HepG2 (cell line): ENCODE measurements at regions not wholly inside any gene's neighbourhood (a gene's known extent, or its start where the extent isn't known, plus 50 kb on each side); places are given as distances from the start of the nearest gene placed in this dataset.
"Not testable (repeated sequence)": the region's sequence is repeated elsewhere in the genome, so short reads cannot be mapped to it uniquely, and the experiment has no call there.

ENCODE experiments used
- ATAC-seq: fragments of 200-7000 bp; cut with Tn5 transposase; 3 replicates; pipeline ENCODE4 v1.9.1; 2020; ENCODE audit warnings: mild to moderate bottlenecking, moderate library complexity
- BruUV-seq: library from RNA; stranded (reverse); fragments of 400-500 nt; replicated peaks from 2 replicates; lab custom pipeline; 2021; lab: Mats Ljungman, UMichigan
- CTCF ChIA-PET: fragments of 300-600 bp; formaldehyde crosslinking; extraction: SDS; loops from one replicate; lab custom pipeline; 2021; ENCODE audit warnings: low total read pairs, inconsistent platforms, low intra/inter-chr PET ratio; lab: Yijun Ruan, JAX
- POLR2A ChIA-PET: fragments of 350-600 bp; sonication (Branson Sonifier 250); formaldehyde crosslinking; loops from one replicate; lab custom pipeline; 2020; ENCODE audit warnings: antibody characterized with exemption, inconsistent platforms; lab: Yijun Ruan, JAX
- DNase-seq: peaks from one replicate; pipeline ENCODE4 v3.0.0-alpha.2; 2015; ENCODE audit warnings: low spot score
- FAIRE-seq: peaks from 3 replicates; lab custom pipeline; 2011; peaks lifted over from hg19 to GRCh38; lab: Jason Lieb, UNC
- H2AFZ ChIP-seq: one replicate; pipeline ENCODE4 v1.6.1; 2011; ENCODE audit warnings: low read length, inconsistent platforms
- H3K27ac ChIP-seq: fragments of 300-600 bp; 3 replicates; pipeline ENCODE4 v1.8.0; 2011; ENCODE audit warnings: mixed run types, mild to moderate bottlenecking, mixed read lengths, low read length, inconsistent platforms; ENCODE audit not compliant: insufficient read depth; ENCODE audit errors: extremely low read length
- H3K27me3 ChIP-seq, 2 experiments: fragments of 200-600 bp in 1 of 2; 2 replicates in 1 of 2; 3 replicates in 1 of 2; pipeline versions ENCODE4 v1.6.0 to v1.8.0; 2011; ENCODE audit warnings: low read length in 2 of 2, mild to moderate bottlenecking in 2 of 2, moderate library complexity in 2 of 2, inconsistent platforms in 1 of 2; ENCODE audit not compliant: insufficient read depth in 2 of 2, control insufficient read depth in 1 of 2
- H3K36me3 ChIP-seq, 2 experiments: fragments of 200-600 bp in 1 of 2; replicated peaks in 1 of 2; 2 replicates in 1 of 2; 3 replicates in 1 of 2; pipeline versions ENCODE4 v1.5.1 to v1.8.0; 2011; ENCODE audit warnings: low read length in 2 of 2, inconsistent platforms in 1 of 2; ENCODE audit not compliant: insufficient read depth in 2 of 2, control insufficient read depth in 1 of 2
- H3K4me1 ChIP-seq: 2 replicates; pipeline ENCODE4 v1.5.1; 2012; ENCODE audit warnings: low read length, inconsistent platforms; ENCODE audit not compliant: insufficient read depth
- H3K4me2 ChIP-seq: 2 replicates; pipeline ENCODE4 v1.6.0; 2011; ENCODE audit warnings: low read depth, low read length, inconsistent platforms
- H3K4me3 ChIP-seq, 3 experiments: fragments of 200-600 bp in 1 of 3; sonication (generic), shearing (Covaris generic) in 1 of 3; replicated peaks in 1 of 3; 2 replicates each; pipeline ENCODE4 v1.5.1; 2011 to 2016; ENCODE audit warnings: low read length in 3 of 3, inconsistent platforms in 2 of 3, low read depth in 2 of 3, mild to moderate bottlenecking in 2 of 3, control low read depth in 1 of 3, mixed read lengths in 1 of 3; ENCODE audit not compliant: insufficient read depth in 1 of 3
- H3K79me2 ChIP-seq: one replicate; pipeline ENCODE4 v1.6.1; 2011; ENCODE audit warnings: low read length, inconsistent platforms; ENCODE audit not compliant: insufficient read depth
- H3K9ac ChIP-seq: 2 replicates; pipeline ENCODE4 v1.6.0; 2011; ENCODE audit warnings: mild to moderate bottlenecking, low read depth, low read length, inconsistent platforms; ENCODE audit not compliant: insufficient read depth
- H3K9me3 ChIP-seq: 2 replicates; pipeline ENCODE4 v1.5.1; 2012; ENCODE audit warnings: mild to moderate bottlenecking, low read length
- H4K20me1 ChIP-seq: 2 replicates; pipeline ENCODE4 v1.6.0; 2011; ENCODE audit warnings: inconsistent platforms, mild to moderate bottlenecking, low read length, moderate library complexity; ENCODE audit not compliant: insufficient read depth
- AHR ChIP-seq: IDR thresholded peaks from 2 replicates; pipeline ENCODE4 v1.6.1; 2018; ENCODE audit warnings: missing genetic modification reagents, missing compliant biosample characterization
- ATF7-NPFF ChIP-seq: sonication (generic); formaldehyde crosslinking; IDR thresholded peaks from 2 replicates; pipeline ENCODE4 v1.8.1; 2023; ENCODE audit warnings: mild to moderate bottlenecking, low read depth, missing genetic modification reagents, moderate library complexity
- CAMTA2 ChIP-seq: sonication (generic); formaldehyde crosslinking; IDR thresholded peaks from 2 replicates; pipeline ENCODE4 v1.4.0; 2020; ENCODE audit warnings: mild to moderate bottlenecking, missing genetic modification reagents, borderline replicate concordance
- CHD2 ChIP-seq: IDR thresholded peaks from 2 replicates; pipeline ENCODE4 v1.6.1; 2011; ENCODE audit warnings: low read depth, low read length, improper control_type of control experiment
- DBP ChIP-seq: sonication (generic); formaldehyde crosslinking; IDR thresholded peaks from 2 replicates; pipeline ENCODE4 v1.4.0; 2020; ENCODE audit warnings: missing genetic modification reagents; ENCODE audit errors: not compliant biosample characterization
- FOXM1 ChIP-seq: sonication (generic); formaldehyde crosslinking; IDR thresholded peaks from 2 replicates; pipeline ENCODE4 v1.5.0; 2020; ENCODE audit warnings: missing genetic modification reagents
- HDAC1 ChIP-seq: sonication (generic); formaldehyde crosslinking; IDR thresholded peaks from 2 replicates; pipeline ENCODE4 v1.5.1; 2020; ENCODE audit warnings: mild to moderate bottlenecking, missing genetic modification reagents
- HHEX ChIP-seq: IDR thresholded peaks from 2 replicates; pipeline ENCODE4 v1.6.1; 2016; ENCODE audit warnings: control low read depth
- IKZF1 ChIP-seq: fragments of 450-650 bp; IDR thresholded peaks from 2 replicates; pipeline ENCODE4 v1.7.1; 2016
- KLF13 ChIP-seq: sonication (generic); formaldehyde crosslinking; IDR thresholded peaks from 2 replicates; pipeline ENCODE4 v1.4.0; 2020; ENCODE audit warnings: mild to moderate bottlenecking, missing genetic modification reagents
- NFE2 ChIP-seq: sonication (generic); formaldehyde crosslinking; IDR thresholded peaks from 2 replicates; pipeline ENCODE4 v1.4.0; 2020; ENCODE audit warnings: missing genetic modification reagents
- RARA ChIP-seq: IDR thresholded peaks from 2 replicates; pipeline ENCODE4 v1.6.1; 2016; ENCODE audit warnings: missing genetic modification reagents, missing compliant biosample characterization
- TFDP1 ChIP-seq: IDR thresholded peaks from 2 replicates; pipeline ENCODE4 v1.6.1; 2016; ENCODE audit warnings: missing compliant biosample characterization, missing genetic modification reagents, borderline replicate concordance
- ZBTB21 ChIP-seq: sonication (generic); formaldehyde crosslinking; IDR thresholded peaks from 2 replicates; pipeline ENCODE4 v1.4.0; 2020; ENCODE audit warnings: missing genetic modification reagents
- ZNF335 ChIP-seq: sonication (generic); formaldehyde crosslinking; IDR thresholded peaks from 2 replicates; pipeline ENCODE4 v1.4.0; 2020; ENCODE audit warnings: missing genetic modification reagents
- ZNF484 ChIP-seq: sonication (generic); formaldehyde crosslinking; IDR thresholded peaks from 2 replicates; pipeline ENCODE4 v1.5.1; 2020; ENCODE audit warnings: mild to moderate bottlenecking, low read depth, missing genetic modification reagents, borderline replicate concordance
- ZNF572 ChIP-seq: sonication (generic); formaldehyde crosslinking; IDR thresholded peaks from 2 replicates; pipeline ENCODE4 v1.5.1; 2020; ENCODE audit warnings: mild to moderate bottlenecking, missing genetic modification reagents
- ZNF615 ChIP-seq: sonication (generic); formaldehyde crosslinking; IDR thresholded peaks from 2 replicates; pipeline ENCODE4 v1.5.0; 2020; ENCODE audit warnings: mild to moderate bottlenecking, missing genetic modification reagents, borderline replicate concordance
- ZZZ3 ChIP-seq: sonication (generic); formaldehyde crosslinking; IDR thresholded peaks from 2 replicates; pipeline ENCODE4 v1.4.0; 2020; ENCODE audit warnings: missing genetic modification reagents, mild to moderate bottlenecking, borderline replicate concordance
- WGBS: methylation state at CpG from one replicate; pipeline ENCODE4 v1.1.6; 2017; ENCODE audit warnings: low lambda C conversion rate; 5-methylcytosine and 5-hydroxymethylcytosine counted together
- in situ Hi-C: cut with HindIII; loops from 2 replicates; pipeline ENCODE4 v1.10.0; 2017; ENCODE audit warnings: low pct_unique_long_range_greater_than_20kb; ENCODE audit not compliant: extremely low pct_ligation_motif_present
- intact Hi-C: fragments of 100-400 bp; cut with micrococcal nuclease; formaldehyde crosslinking; loops from one replicate; pipeline ENCODE4 v1.10.0; 2022; ENCODE audit not compliant: unreplicated experiment

DNA sequence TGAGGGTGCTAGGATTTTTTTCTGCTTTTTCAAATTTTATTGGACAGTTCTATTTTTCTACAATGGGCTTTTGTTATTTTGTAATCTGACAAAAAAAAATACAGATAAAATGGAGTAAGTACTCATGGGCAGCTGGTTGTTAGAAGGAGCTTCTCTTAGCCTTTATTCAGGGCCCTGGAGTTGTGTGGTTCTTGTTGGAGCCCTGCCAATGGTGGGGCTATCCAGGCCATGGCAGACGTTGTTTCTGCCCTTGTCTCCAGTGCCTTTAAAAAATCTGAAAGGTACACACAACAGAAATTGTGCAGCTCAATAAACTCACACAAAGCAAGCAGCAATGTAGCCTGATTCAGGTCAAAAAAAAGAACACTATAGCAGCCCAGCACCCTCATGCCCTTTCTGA, 153.5 kb upstream of the GALNT2 start (continued):
- TF ChIP-seq NFE2 (CRISPR knock-in tag) (no peak), ZNF335 (CRISPR knock-in tag) (no peak)

DNA sequence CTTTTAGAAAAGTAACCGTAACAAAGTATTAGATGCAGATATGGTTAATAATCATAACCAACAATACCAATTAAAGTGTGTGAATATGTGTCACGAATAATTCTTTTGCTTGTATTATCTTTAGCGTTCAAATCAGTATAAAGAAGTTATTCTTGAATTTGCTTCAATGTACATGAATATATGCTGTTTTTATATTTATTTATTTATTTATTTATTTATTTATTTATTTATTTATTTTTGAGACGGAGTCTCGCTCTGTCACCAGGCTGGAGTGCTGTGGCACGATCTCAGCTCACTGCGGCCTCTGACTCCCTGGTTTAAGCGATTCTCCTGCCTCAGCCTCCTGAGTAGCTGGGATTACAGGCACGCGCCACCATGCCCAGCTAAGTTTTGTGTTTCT, 147.6 kb upstream of the GALNT2 start:
- CTCF ChIA-PET, H2AFZ ChIP-seq: not testable (repeated sequence)

GRCh38 chr1:229920683-229921082, 146.4 kb upstream of the GALNT2 start:
- H2AFZ ChIP-seq = no peak overlapping the region
- H3K27me3 ChIP-seq = peaks cover 0 to 4% of the 10 kb centered on the region in 2 experiments; a peak in 2 of 5 replicates
- H3K9ac ChIP-seq = no peak overlapping the region
- FAIRE-seq (no peak), DNase-seq (no peak), ATAC-seq (no peak)
- H3K36me3 ChIP-seq = no peaks in the 10 kb centered on the region
- no peaks in the 10 kb centered on the region for H3K4me1 ChIP-seq
- no peak overlapping the region for H3K27ac ChIP-seq
- in situ Hi-C loops = no loop called here
- no peaks in the 10 kb centered on the region for H4K20me1 ChIP-seq
- 91% methylated on average over 2 of the region's 2 CpGs for WGBS
- no TSS peak for BruUV-seq
- H3K4me2 ChIP-seq = no peak overlapping the region
- ChIA-PET CTCF (no interaction called here), POLR2A (no interaction called here)
- intact Hi-C loops = no loop called here
- no peak overlapping the region for H3K4me3 ChIP-seq
- H3K9me3 ChIP-seq = no peaks in the 10 kb centered on the region
- H3K79me2 ChIP-seq = no peaks in the 10 kb centered on the region
- TF ChIP-seq HHEX (CRISPR knock-in tag) (no peak), ZNF615 (CRISPR knock-in tag) (no peak), KLF13 (CRISPR knock-in tag) (no peak), ZNF484 (no peak), RARA (CRISPR knock-in tag) (no peak), ZNF335 (CRISPR knock-in tag) (no peak), AHR (no peak), ATF7-NPFF (CRISPR knock-in tag) (no peak), CHD2 (no peak), ZBTB21 (CRISPR knock-in tag) (no peak), HDAC1 (CRISPR knock-in tag) (no peak), ZZZ3 (CRISPR knock-in tag) (no peak), CAMTA2 (CRISPR knock-in tag) (no peak), TFDP1 (no peak), FOXM1 (CRISPR knock-in tag) (no peak), IKZF1 (no peak), ZNF572 (no peak), DBP (CRISPR knock-in tag) (no peak)

More for the DNA sequence above, 147.6 kb upstream of the GALNT2 start:
- DNase-seq, BruUV-seq, H3K27me3 ChIP-seq, H3K79me2 ChIP-seq, in situ Hi-C loops, H4K20me1 ChIP-seq, H3K36me3 ChIP-seq, H3K4me1 ChIP-seq, ATAC-seq, H3K4me2 ChIP-seq, H3K9ac ChIP-seq, FAIRE-seq, H3K27ac ChIP-seq, POLR2A ChIA-PET, H3K9me3 ChIP-seq, H3K4me3 ChIP-seq: not testable (repeated sequence)
- intact Hi-C loops = loop anchor here (10.0 kb wide), 1 partner anchor 55 kb away; no protein-coding TSS in a partner anchor
- 75% methylated on average over 10 of the region's 10 CpGs for WGBS
